Suprapubic skin (tissue), 4 donors: ENCODE measurements at regions not wholly inside any gene's neighbourhood (a gene's known extent, or its start where the extent isn't known, plus 50 kb on each side); places are given as distances from the start of the nearest gene placed in this dataset.

Source experiments
- CTCF ChIP-seq, 2 donors: fragments of 200-600 bp in 1 of 2; fragments of 450-650 bp in 1 of 2; sonication (generic) in 1 of 2; IDR thresholded peaks; one replicate each; pipeline ENCODE4 v1.5.1; 2016 to 2019; ENCODE audit warnings: antibody characterized with exemption in 2 of 2, mild to moderate bottlenecking in 1 of 2, moderate library complexity in 1 of 2
- EP300 ChIP-seq: sonication (generic); formaldehyde crosslinking; IDR thresholded peaks from one replicate; pipeline ENCODE4 v1.6.1; 2017; ENCODE audit warnings: antibody characterized with exemption
- POLR2A ChIP-seq, 2 donors: fragments of 450-650 bp; IDR thresholded peaks; one replicate each; pipeline ENCODE4 v1.6.1; 2017; ENCODE audit warnings: antibody characterized with exemption in 2 of 2, mild to moderate bottlenecking in 2 of 2, moderate library complexity in 2 of 2
- POLR2AphosphoS5 ChIP-seq, 3 donors: sonication (generic); formaldehyde crosslinking; IDR thresholded peaks; one replicate each; pipeline ENCODE4 v1.6.1; 2017; ENCODE audit warnings: antibody characterized with exemption in 3 of 3

GRCh38 chr18:78239090-78239457 lies 740.5 kb upstream of the SALL3 start:
- TF ChIP-seq CTCF (IDR thresholded peaks at IDR 0.05) (no peak), POLR2AphosphoS5 (IDR thresholded peaks at IDR 0.05) (no peak), POLR2A (IDR thresholded peaks at IDR 0.05) (no peak), EP300 (no peak)
